MM.1S (cell line): ENCODE measurements at regions not wholly inside any gene's neighbourhood (a gene's known extent, or its start where the extent isn't known, plus 50 kb on each side); places are given as distances from the start of the nearest gene placed in this dataset.

Experiments
- DNase-seq: peaks from one replicate; pipeline ENCODE4 v3.0.0-alpha.2; 2015
- H2AFZ ChIP-seq: fragments of 300-600 bp; sonication (generic); 2 replicates; pipeline ENCODE4 v1.6.0; 2016; ENCODE audit warnings: antibody characterized with exemption, low read length
- H3F3A ChIP-seq: fragments of 300-600 bp; sonication (generic); 2 replicates; pipeline ENCODE4 v1.6.1; 2016; ENCODE audit warnings: mild to moderate bottlenecking, antibody characterized with exemption, low read length, moderate library complexity, mixed read lengths; ENCODE audit not compliant: insufficient read depth
- H3K27ac ChIP-seq: fragments of 300-600 bp; sonication (generic); 2 replicates; pipeline ENCODE4 v1.5.1; 2016; ENCODE audit warnings: mild to moderate bottlenecking, low read length
- H3K27me3 ChIP-seq: fragments of 300-600 bp; sonication (generic); replicated peaks from 2 replicates; pipeline ENCODE4 v1.6.0; 2016; ENCODE audit warnings: low read length; ENCODE audit not compliant: insufficient read depth
- H3K36me3 ChIP-seq: fragments of 300-600 bp; sonication (generic); replicated peaks from 2 replicates; pipeline ENCODE4 v1.6.1; 2016; ENCODE audit warnings: mild to moderate bottlenecking, low read length, mixed read lengths; ENCODE audit not compliant: insufficient read depth
- H3K4me1 ChIP-seq: fragments of 300-600 bp; sonication (generic); 2 replicates; pipeline ENCODE4 v1.6.1; 2016; ENCODE audit warnings: low read length, mixed read lengths
- H3K4me2 ChIP-seq: fragments of 300-600 bp; sonication (generic); 2 replicates; pipeline ENCODE4 v1.6.0; 2016; ENCODE audit warnings: low read depth, low read length
- H3K4me3 ChIP-seq: fragments of 300-600 bp; sonication (generic); 2 replicates; pipeline ENCODE4 v1.5.1; 2016; ENCODE audit warnings: low read length, mixed read lengths
- H3K79me2 ChIP-seq: fragments of 300-600 bp; sonication (generic); 2 replicates; pipeline ENCODE4 v1.6.1; 2016; ENCODE audit warnings: mixed run types, low read length, mixed read lengths
- H3K9ac ChIP-seq: fragments of 300-600 bp; sonication (generic); 2 replicates; pipeline ENCODE4 v1.6.1; 2016; ENCODE audit warnings: low read length, mixed read lengths
- H3K9me2 ChIP-seq: fragments of 300-600 bp; sonication (generic); replicated peaks from 2 replicates; pipeline ENCODE4 v1.6.1; 2016; ENCODE audit warnings: mild to moderate bottlenecking, low read length, mixed read lengths; ENCODE audit not compliant: insufficient read depth
- H3K9me3 ChIP-seq: fragments of 300-600 bp; sonication (generic); replicated peaks from 2 replicates; pipeline ENCODE4 v1.6.1; 2016; ENCODE audit warnings: mild to moderate bottlenecking, low read length, mixed read lengths; ENCODE audit not compliant: insufficient read depth
- H4K20me1 ChIP-seq: fragments of 300-600 bp; sonication (generic); 2 replicates; pipeline ENCODE4 v1.6.1; 2016; ENCODE audit warnings: mild to moderate bottlenecking, low read length, moderate library complexity, mixed read lengths; ENCODE audit not compliant: insufficient read depth
- CTCF ChIP-seq: fragments of 300-600 bp; sonication (generic); IDR thresholded peaks from 2 replicates; pipeline ENCODE4 v1.5.1; 2016; ENCODE audit warnings: antibody characterized with exemption, low read length, mixed read lengths
- EZH2 ChIP-seq: fragments of 300-600 bp; sonication (generic); optimal IDR thresholded peaks from 2 replicates; pipeline ENCODE3; 2017; ENCODE audit warnings: low read depth, mild to moderate bottlenecking, antibody characterized with exemption, low read length, mixed read lengths
- EZH2phosphoT487 ChIP-seq: fragments of 300-600 bp; sonication (generic); IDR thresholded peaks from 2 replicates; pipeline ENCODE4 v1.6.1; 2018; ENCODE audit warnings: antibody characterized with exemption, low read length

GRCh38 chr12:84480803-84481202 lies 431.8 kb downstream of the SLC6A15 start:
- peak overlapping the region; percentile 16 for H3K4me2 ChIP-seq
- no peak overlapping the region for H3K9ac ChIP-seq
- no peak overlapping the region for H3K4me3 ChIP-seq
- no peak for TF ChIP-seq CTCF
- no peak for TF ChIP-seq EZH2
- no peak for TF ChIP-seq EZH2phosphoT487
- H3K36me3 ChIP-seq: no peaks in the 10 kb centered on the region
- no peaks in the 10 kb centered on the region for H3K9me3 ChIP-seq
- H4K20me1 ChIP-seq: no peaks in the 10 kb centered on the region
- DNase-seq: peak; percentile 22
- H3K4me1 ChIP-seq: no peaks in the 10 kb centered on the region
- H3K79me2 ChIP-seq: no peaks in the 10 kb centered on the region
- H2AFZ ChIP-seq: no peak overlapping the region
- no peaks in the 10 kb centered on the region for H3K9me2 ChIP-seq
- H3F3A ChIP-seq: no peaks in the 10 kb centered on the region
- H3K27me3 ChIP-seq: no peaks in the 10 kb centered on the region
- H3K27ac ChIP-seq: no peak overlapping the region

- DNase-seq: no peak
- no peaks in the 10 kb centered on the region for H3K27me3 ChIP-seq
- no peak for TF ChIP-seq EZH2
- TF ChIP-seq EZH2phosphoT487: no peak
- no peak for TF ChIP-seq CTCF
- H3K27ac ChIP-seq: no peak overlapping the region
- no peaks in the 10 kb centered on the region for H3F3A ChIP-seq
- no peaks in the 10 kb centered on the region for H3K36me3 ChIP-seq
- no peaks in the 10 kb centered on the region for H3K79me2 ChIP-seq
- no peaks in the 10 kb centered on the region for H3K9me2 ChIP-seq
- no peak overlapping the region for H3K9ac ChIP-seq
- no peak overlapping the region for H2AFZ ChIP-seq
- no peaks in the 10 kb centered on the region for H4K20me1 ChIP-seq
- H3K9me3 ChIP-seq: no peaks in the 10 kb centered on the region
- H3K4me1 ChIP-seq: no peaks in the 10 kb centered on the region
- H3K4me3 ChIP-seq: no peak overlapping the region
- no peak overlapping the region for H3K4me2 ChIP-seq
Measured at GRCh38 chr12:84470361-84470760, 442.2 kb downstream of the SLC6A15 start.

GRCh38 chr12:84464616-84465015 lies 448.0 kb downstream of the SLC6A15 start:
- TF ChIP-seq EZH2phosphoT487: no peak
- no peak for TF ChIP-seq EZH2
- no peaks in the 10 kb centered on the region for H4K20me1 ChIP-seq

GRCh38 chr12:84463741-84464495 lies 448.7 kb downstream of the SLC6A15 start:
- H3K27me3 ChIP-seq: no peaks in the 10 kb centered on the region
- H3K4me1 ChIP-seq: no peaks in the 10 kb centered on the region
- no peaks in the 10 kb centered on the region for H3K36me3 ChIP-seq
- no peaks in the 10 kb centered on the region for H3K9me2 ChIP-seq
- no peak overlapping the region for H2AFZ ChIP-seq
- H3K9ac ChIP-seq: no peak overlapping the region
- no peaks in the 10 kb centered on the region for H3K79me2 ChIP-seq
- no peak overlapping the region for H3K4me2 ChIP-seq
- no peaks in the 10 kb centered on the region for H3F3A ChIP-seq
- no peak for TF ChIP-seq CTCF
- no peak for TF ChIP-seq EZH2
- no peak for TF ChIP-seq EZH2phosphoT487
- DNase-seq: no peak
- no peak overlapping the region for H3K4me3 ChIP-seq
- H3K9me3 ChIP-seq: no peaks in the 10 kb centered on the region
- no peaks in the 10 kb centered on the region for H4K20me1 ChIP-seq
- H3K27ac ChIP-seq: no peak overlapping the region

More at GRCh38 chr12:84464616-84465015, 448.0 kb downstream of the SLC6A15 start:
- no peak for DNase-seq
- Histone ChIP-seq H3K4me2 (no peak overlapping the region), H2AFZ (no peak overlapping the region), H3K4me1 (no peaks in the 10 kb centered on the region), H3K9me2 (no peaks in the 10 kb centered on the region), H3K79me2 (no peaks in the 10 kb centered on the region), H3K27ac (no peak overlapping the region), H3K36me3 (no peaks in the 10 kb centered on the region), H3K27me3 (no peaks in the 10 kb centered on the region), H3K9ac (no peak overlapping the region), H3K4me3 (no peak overlapping the region), H3F3A (no peaks in the 10 kb centered on the region), H3K9me3 (no peaks in the 10 kb centered on the region)
